Activated CD4-positive, alpha-beta memory T cell treated with anti-CD3 and anti-CD28 coated beads for 36 hours (primary cell): ENCODE measurements at regions not wholly inside any gene's neighbourhood (a gene's known extent, or its start where the extent isn't known, plus 50 kb on each side); places are given as distances from the start of the nearest gene placed in this dataset.

Source experiments
- CTCF ChIA-PET: fragments of 350-600 bp; sonication (Branson Sonifier 250); formaldehyde crosslinking; loops from one replicate; lab custom pipeline; 2021; ENCODE audit warnings: antibody characterized with exemption, inconsistent platforms; lab: Charles Lee
- POLR2A ChIA-PET: fragments of 350-600 bp; sonication (Branson Sonifier 250); formaldehyde crosslinking; loops from one replicate; lab custom pipeline; 2021; ENCODE audit warnings: antibody characterized with exemption; lab: Charles Lee
- DNase-seq: peaks from one replicate; pipeline ENCODE4 v3.0.0-alpha.2; 2020
- H3K27ac Mint-ChIP-seq: one replicate; pipeline ENCODE4 v1.8.0; 2021; ENCODE audit warnings: mixed read lengths
- H3K27me3 Mint-ChIP-seq: one replicate; pipeline ENCODE4 v1.8.0; 2021; ENCODE audit warnings: mixed read lengths
- H3K36me3 Mint-ChIP-seq: one replicate; pipeline ENCODE4 v1.8.0; 2021; ENCODE audit warnings: mixed read lengths
- H3K4me1 Mint-ChIP-seq: one replicate; pipeline ENCODE4 v1.8.0; 2021; ENCODE audit warnings: low read depth, mixed read lengths
- H3K4me3 Mint-ChIP-seq: one replicate; pipeline ENCODE4 v1.8.0; 2021; ENCODE audit warnings: mild to moderate bottlenecking, mixed read lengths
- H3K9me3 Mint-ChIP-seq: one replicate; pipeline ENCODE4 v1.8.0; 2021; ENCODE audit warnings: mixed read lengths
- intact Hi-C: fragments of 100-400 bp; cut with micrococcal nuclease; formaldehyde crosslinking; loops from one replicate; pipeline ENCODE4 v1.15.1; 2023

- POLR2A ChIA-PET, result no interaction called here
- no peak overlapping the region for H3K27ac Mint-ChIP-seq
Observed at GRCh38 chr10:62501547-62501946, 127.4 kb downstream of the ZNF365 start.

GRCh38 chr10:62502995-62503613 is 128.9 kb downstream of the ZNF365 start:
- intact Hi-C loops, result no loop called here
- H3K36me3 Mint-ChIP-seq, result no peaks in the 10 kb centered on the region
- H3K9me3 Mint-ChIP-seq, result no peaks in the 10 kb centered on the region
- peaks cover 5% of the 10 kb centered on the region for H3K27me3 Mint-ChIP-seq
- DNase-seq, result no peak
- ChIA-PET CTCF (interaction anchor here (0.8 to 0.9 kb wide), 2 partner anchors 11 to 106 kb away, joined by 3 read pairs; no protein-coding TSS in a partner anchor), POLR2A (no interaction called here)
- H3K4me3 Mint-ChIP-seq, result no peak overlapping the region
- H3K27ac Mint-ChIP-seq, result no peak overlapping the region
- no peaks in the 10 kb centered on the region for H3K4me1 Mint-ChIP-seq

More at GRCh38 chr10:62501547-62501946, 127.4 kb downstream of the ZNF365 start:
- no peak for DNase-seq
- H3K4me1 Mint-ChIP-seq, result no peaks in the 10 kb centered on the region
- CTCF ChIA-PET, result no interaction called here
- H3K4me3 Mint-ChIP-seq, result no peak overlapping the region
- intact Hi-C loops, result no loop called here
- H3K27me3 Mint-ChIP-seq, result peaks cover 5% of the 10 kb centered on the region
- no peaks in the 10 kb centered on the region for H3K9me3 Mint-ChIP-seq
- H3K36me3 Mint-ChIP-seq, result no peaks in the 10 kb centered on the region

- POLR2A ChIA-PET, result no interaction called here
- Mint-ChIP-seq H3K4me1 (no peaks in the 10 kb centered on the region), H3K27me3 (peaks cover 4% of the 10 kb centered on the region), H3K9me3 (no peaks in the 10 kb centered on the region), H3K36me3 (no peaks in the 10 kb centered on the region), H3K4me3 (no peak overlapping the region), H3K27ac (no peak overlapping the region)
- no peak for DNase-seq
- intact Hi-C loops, result no loop called here
- CTCF ChIA-PET, result interaction anchor here (0.9 kb wide), 1 partner anchor 107 kb away, joined by 3 read pairs; no protein-coding TSS in a partner anchor
Observed at GRCh38 chr10:62503872-62504271, 129.7 kb downstream of the ZNF365 start.

DNA sequence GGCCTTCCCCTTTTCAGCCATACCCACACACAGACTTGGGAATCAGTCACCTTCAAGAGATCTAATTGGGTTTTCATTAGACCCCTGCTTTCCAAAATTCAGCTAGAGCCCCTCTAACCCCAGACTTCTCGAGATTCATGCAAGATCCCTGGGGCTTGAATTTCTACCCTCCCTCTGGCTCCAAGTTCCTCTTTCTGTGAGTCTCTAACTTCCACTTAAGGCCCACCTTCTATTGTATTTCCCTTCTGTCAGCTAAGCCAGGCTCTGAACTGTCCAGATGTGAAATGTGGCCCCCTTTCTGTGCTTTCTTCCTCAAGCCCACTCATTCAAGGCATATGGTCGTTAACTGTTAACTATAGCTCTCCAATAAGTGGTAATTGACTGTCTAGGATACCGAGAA is 132.2 kb downstream of the ZNF365 start:
- Mint-ChIP-seq H3K27me3 (no peaks in the 10 kb centered on the region), H3K9me3 (no peaks in the 10 kb centered on the region), H3K36me3 (no peaks in the 10 kb centered on the region), H3K4me3 (no peak overlapping the region), H3K4me1 (no peaks in the 10 kb centered on the region), H3K27ac (no peak overlapping the region)
- CTCF ChIA-PET, result no interaction called here
- intact Hi-C loops, result no loop called here
- POLR2A ChIA-PET, result no interaction called here
- no peak for DNase-seq

DNA sequence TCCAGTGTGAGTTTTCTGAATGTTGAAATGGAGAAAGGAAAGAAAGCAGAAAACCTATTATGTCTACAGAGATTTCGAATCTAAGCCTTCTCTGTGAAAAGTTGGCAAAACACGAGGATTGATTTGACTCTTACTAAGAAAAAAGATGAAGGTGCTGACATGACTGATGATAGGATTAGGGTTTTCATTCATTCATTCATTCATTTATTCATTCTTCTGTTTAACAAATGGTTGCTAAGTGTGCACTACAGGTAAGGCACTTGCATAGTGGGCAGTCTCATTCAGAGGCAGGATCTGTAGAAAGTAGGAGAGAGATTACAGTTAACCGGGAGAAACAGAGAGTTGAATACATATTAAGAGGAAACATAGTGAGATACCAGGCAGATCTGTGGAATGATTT is 137.1 kb downstream of the ZNF365 start:
- peaks cover 5% of the 10 kb centered on the region for H3K27me3 Mint-ChIP-seq
- no peak overlapping the region for H3K4me3 Mint-ChIP-seq
- ChIA-PET POLR2A (no interaction called here), CTCF (no interaction called here)
- no peaks in the 10 kb centered on the region for H3K36me3 Mint-ChIP-seq
- DNase-seq, result no peak
- intact Hi-C loops, result no loop called here
- H3K9me3 Mint-ChIP-seq, result no peaks in the 10 kb centered on the region
- no peak overlapping the region for H3K27ac Mint-ChIP-seq
- H3K4me1 Mint-ChIP-seq, result no peaks in the 10 kb centered on the region

- peaks cover 5% of the 10 kb centered on the region for H3K27me3 Mint-ChIP-seq
- CTCF ChIA-PET, result no interaction called here
- H3K36me3 Mint-ChIP-seq, result no peaks in the 10 kb centered on the region
- no peak for DNase-seq
- H3K9me3 Mint-ChIP-seq, result no peaks in the 10 kb centered on the region
- intact Hi-C loops, result no loop called here
- POLR2A ChIA-PET, result no interaction called here
- no peaks in the 10 kb centered on the region for H3K4me1 Mint-ChIP-seq
- no peak overlapping the region for H3K27ac Mint-ChIP-seq
- no peak overlapping the region for H3K4me3 Mint-ChIP-seq
Observed at GRCh38 chr10:62511656-62512055, 137.5 kb downstream of the ZNF365 start.

GRCh38 chr10:62512732-62513475 is 138.7 kb downstream of the ZNF365 start:
- H3K9me3 Mint-ChIP-seq, result no peaks in the 10 kb centered on the region
- CTCF ChIA-PET, result no interaction called here
- intact Hi-C loops, result no loop called here
- POLR2A ChIA-PET, result no interaction called here
- H3K27me3 Mint-ChIP-seq, result peaks cover 5% of the 10 kb centered on the region
- DNase-seq, result no peak
- no peaks in the 10 kb centered on the region for H3K4me1 Mint-ChIP-seq
- no peaks in the 10 kb centered on the region for H3K36me3 Mint-ChIP-seq
- no peak overlapping the region for H3K4me3 Mint-ChIP-seq
- H3K27ac Mint-ChIP-seq, result no peak overlapping the region

DNA sequence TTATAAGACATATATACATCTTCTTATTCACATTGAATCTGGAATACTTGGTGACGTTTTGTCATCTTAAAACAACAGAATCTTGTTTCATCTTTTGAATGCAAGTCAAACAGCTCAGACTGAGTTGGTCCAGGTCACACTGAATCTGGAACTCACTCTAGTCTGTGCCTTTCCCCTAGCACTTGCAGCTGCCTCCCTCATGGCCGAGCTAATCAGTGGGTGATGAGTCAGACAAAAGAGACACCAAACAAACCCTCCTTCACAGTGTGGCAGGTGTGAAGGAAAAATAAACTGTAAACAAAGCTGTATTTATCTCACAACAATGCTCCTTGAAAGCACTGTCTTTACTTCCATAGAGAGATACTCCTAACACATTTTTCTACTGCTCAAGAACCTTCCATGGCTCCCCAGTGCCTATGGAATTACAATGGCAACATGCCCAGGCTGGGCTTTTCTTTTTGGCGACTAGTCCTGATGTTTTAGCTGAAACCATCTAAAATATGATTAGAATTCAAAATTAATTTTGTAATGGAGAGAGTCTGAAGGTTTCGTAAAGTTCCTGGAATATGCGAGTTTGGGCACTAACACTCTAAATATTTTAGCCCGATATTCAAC is 140.0 kb downstream of the ZNF365 start:
- Mint-ChIP-seq H3K9me3 (no peaks in the 10 kb centered on the region), H3K27ac (no peak overlapping the region), H3K4me1 (no peaks in the 10 kb centered on the region), H3K36me3 (no peaks in the 10 kb centered on the region), H3K4me3 (no peak overlapping the region), H3K27me3 (peaks cover 5% of the 10 kb centered on the region)
- ChIA-PET CTCF (interaction anchor here (1.1 kb wide), 1 partner anchor 40 kb away, joined by 3 read pairs; no protein-coding TSS in a partner anchor), POLR2A (no interaction called here)
- intact Hi-C loops, result no loop called here
- no peak for DNase-seq

DNA sequence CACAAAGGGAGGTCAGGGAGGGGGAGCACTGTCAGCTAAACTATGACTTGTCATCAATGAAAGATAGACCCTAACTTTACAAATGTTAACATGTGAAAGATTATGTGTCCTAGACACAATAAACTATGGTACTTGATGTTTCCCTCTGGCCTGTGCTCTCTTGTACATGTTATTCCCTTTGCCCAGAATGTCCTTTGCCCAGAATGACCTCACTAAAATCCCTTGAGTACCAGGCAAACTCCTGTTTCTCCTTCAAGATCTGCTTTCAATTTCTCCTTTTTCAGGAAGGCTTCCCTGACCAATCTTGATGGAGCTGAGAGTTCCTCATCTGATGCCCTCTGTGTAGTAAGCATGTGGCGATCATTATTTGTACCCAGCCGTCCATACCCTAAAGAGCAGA is 143.1 kb downstream of the ZNF365 start:
- intact Hi-C loops, result no loop called here
- H3K4me3 Mint-ChIP-seq, result no peak overlapping the region
- peaks cover 5% of the 10 kb centered on the region for H3K27me3 Mint-ChIP-seq
- H3K36me3 Mint-ChIP-seq, result no peaks in the 10 kb centered on the region
- CTCF ChIA-PET, result interaction anchor here (1.1 kb wide), 1 partner anchor 11 kb away, joined by 3 read pairs; no protein-coding TSS in a partner anchor
- H3K27ac Mint-ChIP-seq, result no peak overlapping the region
- no peaks in the 10 kb centered on the region for H3K4me1 Mint-ChIP-seq
- POLR2A ChIA-PET, result no interaction called here
- no peak for DNase-seq
- no peaks in the 10 kb centered on the region for H3K9me3 Mint-ChIP-seq

GRCh38 chr10:62527019-62527827 is 153.1 kb downstream of the ZNF365 start:
- Mint-ChIP-seq H3K27ac (no peak overlapping the region), H3K9me3 (peaks cover 9% of the 10 kb centered on the region), H3K27me3 (peaks cover 11% of the 10 kb centered on the region), H3K36me3 (peaks cover 11% of the 10 kb centered on the region), H3K4me3 (no peak overlapping the region), H3K4me1 (peaks cover 33% of the 10 kb centered on the region)
- DNase-seq, result no peak
- CTCF ChIA-PET, result interaction anchor here (0.6 to 1.1 kb wide), 2 partner anchors 40 to 89 kb away, joined by 3 read pairs; no protein-coding TSS in a partner anchor
- POLR2A ChIA-PET, result no interaction called here
- intact Hi-C loops, result no loop called here

- H3K4me1 Mint-ChIP-seq, result peaks cover 33% of the 10 kb centered on the region
- no peak overlapping the region for H3K4me3 Mint-ChIP-seq
- H3K36me3 Mint-ChIP-seq, result peaks cover 11% of the 10 kb centered on the region
- ChIA-PET CTCF (interaction anchor here (0.7 to 1.3 kb wide), 4 partner anchors 11 to 1084 kb away, joined by 3 to 4 read pairs (median 3); no protein-coding TSS in a partner anchor), POLR2A (interaction anchor here (0.7 kb wide), 2 partner anchors 330 to 574 kb away, joined by 4 to 7 read pairs; no protein-coding TSS in a partner anchor)
- H3K27ac Mint-ChIP-seq, result peak overlapping the region; percentile 15
- DNase-seq, result no peak
- peaks cover 11% of the 10 kb centered on the region for H3K27me3 Mint-ChIP-seq
- intact Hi-C loops, result loop anchor here (2.0 kb wide), 3 partner anchors 92 to 282 kb away; no protein-coding TSS in a partner anchor
- H3K9me3 Mint-ChIP-seq, result peaks cover 9% of the 10 kb centered on the region
Observed at GRCh38 chr10:62528441-62528840, 154.3 kb downstream of the ZNF365 start.
